GM12874 (cell line): ENCODE measurements at regions not wholly inside any gene's neighbourhood (a gene's known extent, or its start where the extent isn't known, plus 50 kb on each side); places are given as distances from the start of the nearest gene placed in this dataset.

ENCODE experiments used
- TF ChIP-seq, protein P1 (sequence below): IDR thresholded peaks from 2 replicates; pipeline ENCODE4 v1.5.1; 2011; ENCODE audit warnings: low read depth, mild to moderate bottlenecking, control low read depth, low read length, moderate library complexity; ENCODE audit not compliant: insufficient read depth

DNA sequence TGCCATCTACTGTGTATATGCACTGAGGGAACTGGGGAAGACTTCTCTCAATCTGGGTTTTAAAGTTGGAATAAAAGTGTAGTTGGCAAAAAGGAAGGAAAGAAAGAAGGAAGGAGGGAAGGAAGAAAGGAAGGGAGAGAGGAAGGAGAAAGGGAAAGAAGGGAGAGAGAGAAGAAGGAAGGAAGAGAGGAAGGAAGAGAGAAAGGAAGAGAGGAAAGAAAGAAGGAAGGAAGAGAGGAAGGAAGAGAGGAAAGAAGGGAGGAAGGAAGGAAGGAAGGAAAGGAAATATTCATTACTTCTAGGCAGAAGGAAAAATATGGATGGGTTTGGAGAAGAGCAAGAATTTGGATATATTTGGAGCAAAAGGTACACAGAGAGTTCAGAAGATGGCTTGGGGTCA lies 343.6 kb upstream of the AUTS2 start:
- TF ChIP-seq, protein P1, sequence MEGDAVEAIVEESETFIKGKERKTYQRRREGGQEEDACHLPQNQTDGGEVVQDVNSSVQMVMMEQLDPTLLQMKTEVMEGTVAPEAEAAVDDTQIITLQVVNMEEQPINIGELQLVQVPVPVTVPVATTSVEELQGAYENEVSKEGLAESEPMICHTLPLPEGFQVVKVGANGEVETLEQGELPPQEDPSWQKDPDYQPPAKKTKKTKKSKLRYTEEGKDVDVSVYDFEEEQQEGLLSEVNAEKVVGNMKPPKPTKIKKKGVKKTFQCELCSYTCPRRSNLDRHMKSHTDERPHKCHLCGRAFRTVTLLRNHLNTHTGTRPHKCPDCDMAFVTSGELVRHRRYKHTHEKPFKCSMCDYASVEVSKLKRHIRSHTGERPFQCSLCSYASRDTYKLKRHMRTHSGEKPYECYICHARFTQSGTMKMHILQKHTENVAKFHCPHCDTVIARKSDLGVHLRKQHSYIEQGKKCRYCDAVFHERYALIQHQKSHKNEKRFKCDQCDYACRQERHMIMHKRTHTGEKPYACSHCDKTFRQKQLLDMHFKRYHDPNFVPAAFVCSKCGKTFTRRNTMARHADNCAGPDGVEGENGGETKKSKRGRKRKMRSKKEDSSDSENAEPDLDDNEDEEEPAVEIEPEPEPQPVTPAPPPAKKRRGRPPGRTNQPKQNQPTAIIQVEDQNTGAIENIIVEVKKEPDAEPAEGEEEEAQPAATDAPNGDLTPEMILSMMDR = no peak

DNA sequence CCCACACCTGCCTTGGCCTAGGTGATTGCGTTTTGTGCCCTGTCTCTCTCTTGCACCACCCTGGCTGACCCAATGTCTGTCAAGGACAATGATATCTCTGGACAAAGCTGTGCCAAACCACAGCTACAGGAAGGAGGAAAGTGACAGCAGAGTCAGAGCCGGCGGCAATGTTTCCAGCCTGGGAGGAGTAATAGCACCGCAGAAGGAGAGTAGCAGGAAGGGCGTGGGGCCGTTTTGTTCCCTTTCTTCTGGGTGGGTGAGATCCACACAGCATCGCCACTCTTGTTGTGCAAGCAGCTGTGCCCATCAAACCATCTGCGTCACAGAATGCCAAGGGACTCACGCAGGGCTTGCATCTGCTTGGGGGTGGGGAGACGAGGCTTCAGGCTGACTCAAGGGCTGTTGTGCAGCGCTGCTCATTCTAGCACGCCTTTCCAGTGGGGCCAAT lies 341.6 kb upstream of the AUTS2 start:
- TF ChIP-seq, protein P1 = no peak

DNA sequence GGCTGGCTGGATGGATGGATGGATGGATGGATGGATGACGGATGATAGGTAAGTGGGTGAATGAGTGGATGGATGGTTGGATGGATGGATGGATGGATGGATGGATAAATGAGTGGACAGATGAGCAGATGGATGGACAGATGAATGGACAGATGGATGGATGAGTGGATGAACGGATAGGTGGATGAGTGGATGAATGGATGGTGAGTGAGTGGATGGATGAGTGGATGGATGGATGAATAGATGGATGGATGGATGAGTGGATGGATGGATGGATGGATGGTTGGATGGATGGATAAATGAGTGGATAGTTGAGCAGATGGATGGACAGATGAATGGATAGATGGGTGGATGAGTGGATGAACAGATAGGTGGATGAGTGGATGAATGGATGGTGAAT lies 340.7 kb upstream of the AUTS2 start:
- TF ChIP-seq, protein P1 = no peak

DNA sequence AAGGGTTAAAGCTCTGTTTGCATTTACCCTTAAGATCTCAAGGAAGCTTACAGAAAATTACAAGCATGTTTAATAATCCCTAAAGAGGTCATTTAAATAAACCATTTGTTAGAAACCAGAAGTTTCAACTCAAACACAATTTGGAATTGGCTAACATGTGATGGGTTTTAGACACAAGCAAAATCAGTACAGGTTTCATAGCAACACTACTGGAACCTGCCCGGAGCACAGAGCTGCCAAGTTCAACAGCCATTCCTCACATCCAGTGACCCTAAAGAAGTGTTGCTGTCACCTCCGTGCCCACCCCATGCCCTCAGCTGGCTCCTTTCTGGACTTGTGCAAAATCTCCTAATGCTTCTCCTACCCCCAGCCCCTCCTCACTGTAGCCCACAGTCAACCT lies 338.8 kb upstream of the AUTS2 start:
- TF ChIP-seq, protein P1 = no peak

DNA sequence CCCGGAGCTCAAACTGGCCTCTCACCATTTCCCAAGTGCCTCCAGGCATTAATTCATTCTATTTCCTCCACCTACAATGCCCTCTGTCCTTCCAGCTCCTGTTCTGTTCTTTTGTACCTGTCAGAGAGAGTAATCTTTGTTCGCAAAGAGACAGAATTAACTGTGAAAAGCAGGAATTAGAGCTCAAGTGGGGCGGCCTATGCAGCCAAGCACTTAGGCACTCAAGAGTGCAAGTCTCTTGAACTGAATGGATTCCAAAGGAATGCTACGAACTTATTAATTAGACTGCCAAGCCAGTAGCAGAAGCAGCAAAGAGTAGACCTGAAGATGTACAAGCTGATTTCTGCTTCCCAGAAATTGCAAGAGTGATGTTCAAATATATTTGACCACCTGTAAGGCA lies 338.3 kb upstream of the AUTS2 start:
- TF ChIP-seq, protein P1 = no peak

DNA sequence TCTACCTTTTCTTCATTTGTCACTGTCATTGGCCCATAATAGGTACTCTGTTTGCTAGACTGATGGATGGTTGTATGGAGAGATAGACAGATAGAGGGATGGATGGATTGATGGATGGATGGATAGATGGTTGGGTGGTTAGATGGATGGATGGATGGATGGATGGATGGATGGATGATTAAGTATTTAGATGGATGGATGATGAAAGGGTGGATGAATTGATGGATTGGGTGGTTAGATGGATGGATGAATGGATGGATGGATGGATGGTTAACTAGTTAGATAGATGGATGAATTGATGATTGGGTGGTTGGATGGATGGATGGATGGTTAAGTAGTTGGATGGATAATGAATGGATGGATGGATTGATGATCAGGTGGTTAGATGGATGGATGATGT lies 334.7 kb upstream of the AUTS2 start:
- TF ChIP-seq, protein P1 = no peak

DNA sequence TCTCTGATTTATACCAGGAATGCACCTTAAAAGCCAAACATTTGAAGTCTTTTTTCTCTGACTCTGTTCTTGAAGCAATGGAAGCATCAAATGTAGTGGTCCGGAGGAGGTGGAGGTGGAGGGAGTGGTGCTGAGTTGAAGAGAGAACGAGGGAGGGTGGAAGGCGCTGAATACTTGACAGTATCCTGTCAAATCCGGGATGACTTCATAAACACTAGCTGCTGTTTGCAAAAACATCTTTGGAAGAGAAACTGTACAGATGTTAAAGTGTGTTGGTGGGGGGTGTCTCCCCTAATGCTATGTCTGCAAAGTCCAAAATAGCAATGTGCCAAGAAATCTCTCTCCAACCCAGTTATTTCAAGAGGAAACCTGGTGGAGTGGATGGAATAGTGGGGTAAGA lies 328.5 kb upstream of the AUTS2 start:
- TF ChIP-seq, protein P1 = no peak

DNA sequence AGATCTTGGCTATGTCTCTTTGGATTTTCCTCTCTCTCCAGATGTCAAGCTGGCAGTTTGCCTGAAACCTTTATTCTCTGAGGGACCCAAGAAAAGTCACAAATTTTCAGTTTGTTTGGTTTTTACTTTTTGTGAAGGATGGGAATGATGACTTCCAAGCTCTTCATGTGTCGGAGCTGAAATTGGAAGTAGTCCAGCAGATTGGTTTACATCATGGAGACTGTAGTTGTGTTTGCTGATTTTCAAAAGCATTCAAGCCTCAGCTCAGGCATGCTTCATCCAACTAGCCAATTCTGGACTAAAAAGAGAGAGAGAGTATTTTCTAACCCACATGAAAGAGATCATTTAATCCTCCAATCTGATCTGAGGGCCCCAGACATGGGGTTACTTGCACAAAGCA lies 326.2 kb upstream of the AUTS2 start:
- TF ChIP-seq, protein P1 = no peak
